ENCODE measurements at regions not wholly inside any gene's neighbourhood (a gene's known extent, or its start where the extent isn't known, plus 50 kb on each side); places are given as distances from the start of the nearest gene placed in this dataset.

- TF ChIP-seq CTCF (IDR thresholded peaks at IDR 0.05) = no peak
- no peak for TF ChIP-seq POLR2A (IDR thresholded peaks at IDR 0.05)
These were observed 1581.4 kb downstream of the KCNT2 start for GRCh38 chr1:195026792-195027191.

Data from heart left ventricle (tissue), 13 donors.